ENCODE measurements at regions not wholly inside any gene's neighbourhood (a gene's known extent, or its start where the extent isn't known, plus 50 kb on each side); places are given as distances from the start of the nearest gene placed in this dataset.

DNA sequence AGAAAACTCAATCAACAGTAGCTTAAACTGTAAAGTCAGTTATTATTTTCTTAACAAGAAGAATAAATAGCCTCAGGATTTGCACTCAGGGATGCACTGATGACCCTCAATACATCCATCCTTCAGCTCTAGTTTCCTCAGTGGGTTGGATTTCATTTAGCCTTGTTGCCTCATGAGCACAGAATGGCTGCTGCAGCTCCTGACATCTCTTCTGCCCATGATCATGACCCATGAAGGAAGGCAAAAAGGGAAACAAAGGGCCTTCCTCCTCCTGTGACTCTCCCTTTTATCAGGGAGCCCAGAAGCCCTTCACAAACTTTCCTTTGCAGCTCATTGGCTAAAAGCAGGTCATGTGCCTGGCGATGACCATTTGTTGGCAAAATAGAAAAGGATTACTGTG is 51.2 kb upstream of the KCNG1 start:
- intact Hi-C loops (cut with micrococcal nuclease) = no loop called here
- no peaks in the 10 kb centered on the region for H3K36me3 ChIP-seq (ENCODE audit: control insufficient read depth in 2 of 2, extremely low read depth in 1 of 2, insufficient read depth in 2 of 2, low read length in 2 of 2)
- H3K79me2 ChIP-seq (ENCODE audit: control insufficient read depth, insufficient read depth, low read length) = no peaks in the 10 kb centered on the region
- H3K9me3 ChIP-seq (replicated peaks; ENCODE audit: control insufficient read depth, insufficient read depth, low read length) = no peaks in the 10 kb centered on the region
- peaks cover 0 to 4% of the 10 kb centered on the region in 2 experiments for H3K27me3 ChIP-seq (ENCODE audit: control insufficient read depth in 2 of 2, insufficient read depth in 2 of 2, low read length in 2 of 2)
- no peaks in the 10 kb centered on the region for H3K9me1 ChIP-seq (replicated peaks; ENCODE audit: control insufficient read depth, extremely low read depth, insufficient read depth, low read length)
- no peak overlapping the region for H3K4me2 ChIP-seq (ENCODE audit: insufficient read depth, low read length)
- ChIA-PET CTCF (interaction anchor here (1.2 kb wide), 1 partner anchor 86 kb away, joined by 3 read pairs; no protein-coding TSS in a partner anchor), POLR2A (no interaction called here)
- FAIRE-seq (no peak), DNase-seq (ENCODE audit: low read depth, low spot score) (no peak)
- H2AFZ ChIP-seq (ENCODE audit: low read depth, low read length) = no peak overlapping the region
- no peaks in the 10 kb centered on the region for H3K4me1 ChIP-seq (ENCODE audit: control insufficient read depth, extremely low read depth, insufficient read depth, low read length)
- no TSS peak for BruUV-seq (replicated peaks)
- no peaks in the 10 kb centered on the region for H4K20me1 ChIP-seq (replicated peaks; ENCODE audit: control insufficient read depth, extremely low read depth, insufficient read depth, low read length)
- no peak overlapping the region for H3K9ac ChIP-seq (replicated peaks; ENCODE audit: extremely low read depth, insufficient read depth, low read length)
- dilution Hi-C loops (cut with MboI; ENCODE audit: extremely low pct_ligation_motif_present, low sequenced_read_pairs) = no loop called here
- no peak overlapping the region for H3K4me3 ChIP-seq (replicated peaks in 1 of 3; ENCODE audit: insufficient read depth in 1 of 3, low read depth in 1 of 3, low read length in 3 of 3)
- no peak overlapping the region for H3K27ac ChIP-seq (ENCODE audit: insufficient read depth, low read depth, low read length)
- no peak for TF ChIP-seq MYC (IDR thresholded peaks at IDR 0.05; ENCODE audit: low read depth, low read length)
- TF ChIP-seq, protein P1, sequence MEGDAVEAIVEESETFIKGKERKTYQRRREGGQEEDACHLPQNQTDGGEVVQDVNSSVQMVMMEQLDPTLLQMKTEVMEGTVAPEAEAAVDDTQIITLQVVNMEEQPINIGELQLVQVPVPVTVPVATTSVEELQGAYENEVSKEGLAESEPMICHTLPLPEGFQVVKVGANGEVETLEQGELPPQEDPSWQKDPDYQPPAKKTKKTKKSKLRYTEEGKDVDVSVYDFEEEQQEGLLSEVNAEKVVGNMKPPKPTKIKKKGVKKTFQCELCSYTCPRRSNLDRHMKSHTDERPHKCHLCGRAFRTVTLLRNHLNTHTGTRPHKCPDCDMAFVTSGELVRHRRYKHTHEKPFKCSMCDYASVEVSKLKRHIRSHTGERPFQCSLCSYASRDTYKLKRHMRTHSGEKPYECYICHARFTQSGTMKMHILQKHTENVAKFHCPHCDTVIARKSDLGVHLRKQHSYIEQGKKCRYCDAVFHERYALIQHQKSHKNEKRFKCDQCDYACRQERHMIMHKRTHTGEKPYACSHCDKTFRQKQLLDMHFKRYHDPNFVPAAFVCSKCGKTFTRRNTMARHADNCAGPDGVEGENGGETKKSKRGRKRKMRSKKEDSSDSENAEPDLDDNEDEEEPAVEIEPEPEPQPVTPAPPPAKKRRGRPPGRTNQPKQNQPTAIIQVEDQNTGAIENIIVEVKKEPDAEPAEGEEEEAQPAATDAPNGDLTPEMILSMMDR (IDR thresholded peaks at IDR 0.05; ENCODE audit: extremely low read depth in 1 of 2, insufficient read depth in 1 of 2, low read depth in 1 of 2, low read length in 2 of 2) = no peak
- no peak for TF ChIP-seq POLR2A (IDR thresholded peaks at IDR 0.05; ENCODE audit: low read depth, low read length)
- TF ChIP-seq GATA2 (IDR thresholded peaks at IDR 0.05; ENCODE audit: insufficient read depth, insufficient read length, low read depth, low read length) = no peak
- no peak for TF ChIP-seq EZH2 (IDR thresholded peaks at IDR 0.05; ENCODE audit: borderline replicate concordance, low read depth, low read length, severe bottlenecking)
- no peak for TF ChIP-seq FOS (IDR thresholded peaks at IDR 0.05; ENCODE audit: borderline replicate concordance, insufficient read depth, low read length)
- TF ChIP-seq, protein P2, sequence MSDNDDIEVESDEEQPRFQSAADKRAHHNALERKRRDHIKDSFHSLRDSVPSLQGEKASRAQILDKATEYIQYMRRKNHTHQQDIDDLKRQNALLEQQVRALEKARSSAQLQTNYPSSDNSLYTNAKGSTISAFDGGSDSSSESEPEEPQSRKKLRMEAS (IDR thresholded peaks at IDR 0.05; ENCODE audit: insufficient read depth, insufficient read length) = no peak
- no peak for TF ChIP-seq POLR2AphosphoS5 (IDR thresholded peaks at IDR 0.05; ENCODE audit: insufficient read depth, low read depth, low read length)
- TF ChIP-seq JUN (IDR thresholded peaks at IDR 0.05; ENCODE audit: borderline replicate concordance, insufficient read depth, insufficient read length, low read depth) = no peak
